Non-pigmented ciliary epithelial cell (primary cell): ENCODE measurements at regions not wholly inside any gene's neighbourhood (a gene's known extent, or its start where the extent isn't known, plus 50 kb on each side); places are given as distances from the start of the nearest gene placed in this dataset.

ENCODE experiments used
- DNase-seq: peaks from one replicate; pipeline ENCODE4 v3.0.0-alpha.2; 2010; ENCODE audit warnings: low read depth

GRCh38 chr3:194804796-194805195, 119.1 kb downstream of the FAM43A start:
- no peak for DNase-seq

DNA sequence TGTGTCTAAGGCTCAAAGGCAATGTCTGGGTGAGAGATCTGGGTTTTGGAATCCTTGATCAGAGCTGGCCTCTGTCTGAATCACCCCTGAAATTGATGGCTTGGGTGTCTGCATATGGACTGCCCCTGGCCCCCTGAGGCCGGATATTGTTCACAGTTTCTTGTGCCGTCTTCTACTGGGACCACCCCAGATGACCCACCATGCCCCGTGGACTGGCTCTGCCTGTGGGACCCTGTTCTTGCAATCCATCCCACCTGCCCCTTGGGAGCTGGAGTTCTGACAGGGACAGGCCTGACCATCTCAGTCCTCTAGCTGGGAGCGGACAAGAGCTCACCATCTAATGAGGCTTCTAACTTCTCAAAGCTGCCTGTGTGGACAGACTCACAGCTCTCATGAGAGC, 119.9 kb downstream of the FAM43A start:
- no peak for DNase-seq

- no peak for DNase-seq
Observed at GRCh38 chr3:194806991-194807630, 121.4 kb downstream of the FAM43A start.

DNA sequence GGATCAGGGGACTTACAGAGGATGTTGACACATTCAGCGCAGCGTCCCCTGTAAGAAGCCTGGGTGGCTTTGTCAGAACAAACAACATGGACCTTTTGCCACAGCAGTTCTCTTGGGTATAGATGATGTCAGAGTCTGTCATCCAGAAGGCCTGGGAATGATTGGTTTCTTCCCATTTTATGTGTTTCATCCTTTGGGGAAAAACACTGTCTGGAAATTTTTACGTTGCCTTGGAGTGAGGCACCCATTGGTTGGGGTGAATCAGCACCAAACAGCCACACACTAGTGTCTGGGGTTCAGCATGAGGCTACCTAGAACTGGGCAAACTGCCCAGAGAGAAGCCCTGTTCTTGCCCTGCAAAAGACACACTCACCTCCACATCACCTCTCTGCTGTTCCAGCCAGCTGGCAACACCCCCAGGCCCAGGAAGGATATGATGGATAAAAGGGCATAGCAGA, 123.0 kb downstream of the FAM43A start:
- DNase-seq: no peak

GRCh38 chr3:194809382-194809781, 123.7 kb downstream of the FAM43A start:
- DNase-seq: no peak

DNA sequence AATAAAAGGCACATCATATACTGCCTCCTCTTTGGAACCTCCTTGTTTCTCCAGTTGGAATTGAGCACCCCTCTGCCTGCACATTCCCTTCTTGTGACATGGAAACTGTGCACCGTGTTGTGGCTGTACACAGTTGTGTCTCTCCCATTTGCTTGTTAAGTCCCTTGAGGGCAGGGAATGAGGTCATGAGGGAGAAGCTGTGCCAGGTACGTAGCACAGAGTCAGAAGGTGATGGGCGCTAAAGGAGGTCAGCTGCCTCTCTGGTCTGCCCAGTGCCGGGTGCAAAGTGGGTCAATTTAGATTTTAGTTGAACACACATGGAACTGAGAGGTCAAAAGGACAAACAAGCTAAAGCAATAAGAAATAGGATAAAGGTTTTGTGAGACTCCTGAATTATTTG, 124.4 kb downstream of the FAM43A start:
- DNase-seq: no peak

DNA sequence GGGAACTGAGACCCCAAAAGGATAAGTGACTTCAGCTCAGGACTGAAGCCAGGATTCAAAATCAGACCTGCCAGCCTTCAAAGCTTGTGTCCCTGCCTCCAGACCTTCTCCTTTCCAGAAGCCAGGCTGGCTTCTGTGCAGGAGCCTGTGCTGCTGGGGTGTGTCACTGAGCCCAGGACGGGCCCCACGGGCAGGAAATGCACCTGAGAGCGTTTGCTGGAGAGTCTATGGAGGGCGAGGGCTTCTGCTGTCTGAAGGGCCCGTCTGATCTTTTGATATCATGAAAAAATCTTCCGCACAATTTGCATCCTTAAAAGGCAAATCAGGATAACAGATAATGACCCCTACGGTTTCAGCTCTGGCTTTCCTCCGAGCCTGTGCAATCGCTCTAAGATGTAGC, 125.4 kb downstream of the FAM43A start:
- no peak for DNase-seq

GRCh38 chr3:194812176-194812575, 126.5 kb downstream of the FAM43A start:
- DNase-seq: no peak

DNA sequence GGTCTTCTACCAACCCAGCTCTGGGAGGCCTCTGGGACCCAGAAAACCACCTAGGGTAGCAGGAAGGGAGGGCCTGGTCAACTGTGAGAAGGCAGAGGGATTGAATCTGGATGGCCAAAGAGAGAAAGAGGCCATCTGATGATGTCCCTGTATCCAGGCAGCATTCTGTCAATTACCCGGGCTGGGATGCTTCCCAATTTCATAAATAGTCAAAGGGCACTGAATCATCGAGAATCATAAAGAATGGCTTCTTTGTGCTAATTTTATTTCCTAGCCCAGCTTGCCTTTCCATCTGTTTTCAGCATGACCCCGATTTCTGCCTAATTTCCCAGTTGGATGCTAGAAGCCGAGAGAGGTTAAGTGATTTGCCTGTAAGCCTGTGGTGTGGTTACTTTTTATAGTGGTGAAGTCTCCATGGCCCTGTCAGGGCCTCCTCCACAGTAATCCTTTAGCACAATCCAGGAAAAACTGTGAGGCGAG, 129.2 kb downstream of the FAM43A start:
- DNase-seq: no peak

- no peak for DNase-seq
Observed at GRCh38 chr3:194816748-194817591, 131.3 kb downstream of the FAM43A start.

GRCh38 chr3:194817592-194817930, 131.9 kb downstream of the FAM43A start:
- no peak for DNase-seq

DNA sequence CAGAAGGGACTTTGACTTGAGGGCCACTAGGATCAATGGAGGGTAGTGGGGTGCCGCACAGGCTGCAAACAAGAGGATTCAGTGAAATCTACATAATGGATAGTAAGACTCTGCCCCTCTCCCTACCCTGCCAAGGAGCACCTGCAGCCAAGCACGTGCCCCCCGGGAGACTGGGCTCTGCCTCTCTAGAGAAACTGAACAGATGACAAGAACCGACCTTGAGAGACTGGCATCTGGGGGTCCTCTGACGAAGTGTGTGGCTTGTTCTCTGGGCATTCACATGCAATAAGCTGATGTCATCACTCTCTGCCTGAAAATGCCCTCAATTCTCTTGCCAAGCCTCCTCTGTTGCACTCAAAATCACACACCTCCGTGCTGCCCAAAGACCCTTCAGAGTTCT, 132.3 kb downstream of the FAM43A start:
- no peak for DNase-seq

GRCh38 chr3:194824100-194824499, 138.4 kb downstream of the FAM43A start:
- no peak for DNase-seq

- no peak for DNase-seq
Observed at GRCh38 chr3:194824701-194825111, 139.0 kb downstream of the FAM43A start.

DNA sequence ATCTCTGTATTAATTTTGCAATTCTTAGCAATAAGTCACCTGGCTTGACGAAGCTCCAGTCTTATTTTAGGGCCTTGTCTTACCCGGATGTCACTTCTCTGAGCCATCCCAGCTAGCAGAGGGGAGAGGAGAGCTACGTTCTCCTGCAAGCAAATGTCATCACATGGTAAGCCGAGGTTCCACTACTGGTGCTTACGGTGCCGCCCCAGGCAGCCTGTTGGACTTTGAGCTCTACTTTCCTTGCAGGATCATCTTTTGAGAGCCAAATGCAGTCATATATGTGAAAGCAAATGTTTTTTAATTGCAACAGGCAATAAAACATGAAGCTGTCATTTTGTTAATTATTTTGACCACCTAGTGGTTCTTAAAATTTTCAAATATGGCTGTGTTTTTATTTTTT, 140.9 kb downstream of the FAM43A start:
- DNase-seq: no peak

- DNase-seq: no peak
Observed at GRCh38 chr3:194827486-194827885, 141.8 kb downstream of the FAM43A start.

GRCh38 chr3:194828116-194828515, 142.4 kb downstream of the FAM43A start:
- DNase-seq: no peak

GRCh38 chr3:194828926-194829325, 143.2 kb downstream of the FAM43A start:
- DNase-seq: no peak

DNA sequence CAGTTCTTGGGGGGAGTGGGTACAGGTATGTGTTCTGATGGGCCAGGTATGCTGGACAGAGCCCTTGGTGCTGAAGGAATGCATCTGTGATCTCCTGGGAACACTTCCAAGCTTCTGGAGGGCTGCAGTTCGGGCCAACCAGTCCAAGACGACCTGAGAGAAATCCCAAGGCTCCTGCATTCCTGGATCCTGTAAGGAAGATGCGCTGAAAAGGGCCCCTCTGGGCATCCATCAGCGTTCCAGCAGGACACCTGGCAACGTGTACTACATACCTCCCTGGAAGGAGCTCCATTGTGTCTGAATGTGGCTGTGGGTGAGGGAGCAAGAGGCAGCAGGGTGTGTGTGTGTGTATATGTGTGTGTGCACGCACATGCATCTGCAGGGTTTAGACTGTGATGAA, 144.7 kb downstream of the FAM43A start:
- DNase-seq: no peak

- no peak for DNase-seq
Observed at GRCh38 chr3:194830978-194831377, 145.3 kb downstream of the FAM43A start.

DNA sequence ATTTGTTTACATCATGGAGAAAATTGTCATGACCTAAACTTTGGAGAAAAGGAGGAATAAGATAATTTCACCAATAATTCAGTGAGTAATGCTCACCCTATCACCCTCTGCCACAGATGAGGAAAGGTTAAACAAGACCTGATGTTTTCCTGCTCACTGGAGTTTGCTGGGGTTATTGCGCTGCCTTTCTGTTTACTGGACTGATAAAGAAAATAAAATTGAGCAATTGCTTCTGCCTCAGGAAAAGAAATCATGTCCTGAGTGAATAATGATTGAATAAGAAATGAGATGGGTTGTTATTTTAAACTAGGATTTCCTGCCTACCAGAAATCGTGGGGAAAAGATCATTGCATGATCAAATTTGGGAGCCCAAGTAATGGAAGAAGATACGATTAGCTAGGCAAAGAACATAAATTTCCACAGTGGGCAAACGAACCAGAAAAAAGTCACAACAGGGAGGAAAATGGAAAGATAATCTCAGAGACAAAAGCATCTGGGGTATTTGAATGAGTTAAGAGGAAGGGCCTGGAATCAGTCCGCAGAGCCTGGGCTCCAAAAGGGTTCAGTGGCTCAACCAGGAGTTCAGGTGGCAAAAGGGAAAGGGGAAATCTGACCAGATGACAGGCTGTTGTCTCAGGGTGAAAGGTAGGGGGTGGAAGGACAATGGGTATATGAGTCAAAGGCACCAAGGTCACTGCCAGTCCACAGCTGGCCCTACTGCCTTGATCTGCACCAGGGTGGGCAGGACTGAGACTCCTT, 146.8 kb downstream of the FAM43A start:
- DNase-seq: no peak

DNA sequence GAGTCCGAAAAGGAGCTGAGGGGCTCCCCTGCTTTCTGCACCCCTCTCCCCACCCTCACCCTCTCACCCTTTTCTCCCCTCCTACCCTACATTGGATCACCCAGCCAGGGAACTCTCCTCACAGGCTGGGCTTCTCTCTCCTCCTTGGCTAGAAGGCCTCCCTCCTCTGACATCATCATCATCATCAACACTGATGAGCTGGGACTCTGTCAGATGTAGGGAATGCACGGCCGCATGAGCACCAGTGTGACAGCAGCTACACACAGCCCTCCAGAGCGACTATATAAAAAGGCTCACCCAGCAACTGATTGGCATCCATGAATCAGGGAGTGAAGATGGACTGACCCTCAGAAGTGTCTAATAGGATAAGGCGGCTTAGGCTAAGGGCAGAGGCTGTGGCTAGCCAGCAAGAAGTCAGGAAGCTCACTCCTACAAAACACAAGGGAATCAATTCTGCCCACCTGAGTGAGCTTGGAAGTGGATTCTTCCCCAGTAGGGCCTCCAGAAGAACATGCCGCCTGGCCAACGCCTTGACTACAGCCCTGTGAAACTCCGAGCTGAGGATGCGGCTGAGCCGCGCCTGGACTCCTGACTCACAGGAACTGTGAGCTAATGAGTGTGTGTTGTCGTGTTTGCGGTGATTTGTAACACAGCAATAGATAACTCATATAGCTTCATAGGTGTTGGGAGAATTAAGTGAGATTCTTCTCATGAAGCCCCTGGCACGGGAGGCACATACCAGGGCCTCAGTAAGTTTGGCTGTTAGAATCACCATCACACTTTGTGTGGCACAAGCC, 147.6 kb downstream of the FAM43A start:
- no peak for DNase-seq
